MM.1S (cell line): ENCODE measurements at regions not wholly inside any gene's neighbourhood (a gene's known extent, or its start where the extent isn't known, plus 50 kb on each side); places are given as distances from the start of the nearest gene placed in this dataset.

Experiments
- CTCF ChIP-seq: fragments of 300-600 bp; sonication (generic); IDR thresholded peaks from 2 replicates; pipeline ENCODE4 v1.5.1; 2016; ENCODE audit warnings: antibody characterized with exemption, low read length, mixed read lengths
- EZH2 ChIP-seq: fragments of 300-600 bp; sonication (generic); optimal IDR thresholded peaks from 2 replicates; pipeline ENCODE3; 2017; ENCODE audit warnings: low read depth, mild to moderate bottlenecking, antibody characterized with exemption, low read length, mixed read lengths
- EZH2phosphoT487 ChIP-seq: fragments of 300-600 bp; sonication (generic); IDR thresholded peaks from 2 replicates; pipeline ENCODE4 v1.6.1; 2018; ENCODE audit warnings: antibody characterized with exemption, low read length

- TF ChIP-seq CTCF, result no peak
- TF ChIP-seq EZH2phosphoT487, result no peak
- no peak for TF ChIP-seq EZH2
These were observed 160.0 kb upstream of the SPRY1 start for GRCh38 chr4:123236606-123237005.
